ENCODE measurements at regions not wholly inside any gene's neighbourhood (a gene's known extent, or its start where the extent isn't known, plus 50 kb on each side); places are given as distances from the start of the nearest gene placed in this dataset.

GRCh38 chr18:73153271-73153670, 285.5 kb upstream of the NETO1 start:
- TF ChIP-seq JUND (IDR thresholded peaks at IDR 0.05) = no peak
- no peak for TF ChIP-seq CTCF (IDR thresholded peaks at IDR 0.05 in 2 of 3, conservative IDR thresholded peaks at IDR 0.05 in 1 of 3; ENCODE audit: borderline replicate concordance in 1 of 3, insufficient read depth in 1 of 3, low read depth in 2 of 3, low read length in 2 of 3)
- no peak for TF ChIP-seq POLR2A (IDR thresholded peaks at IDR 0.05; ENCODE audit: borderline replicate concordance, extremely low read depth, insufficient read depth, insufficient read length)
- no peak for TF ChIP-seq EZH2 (IDR thresholded peaks at IDR 0.05)
- TF ChIP-seq, protein P1, sequence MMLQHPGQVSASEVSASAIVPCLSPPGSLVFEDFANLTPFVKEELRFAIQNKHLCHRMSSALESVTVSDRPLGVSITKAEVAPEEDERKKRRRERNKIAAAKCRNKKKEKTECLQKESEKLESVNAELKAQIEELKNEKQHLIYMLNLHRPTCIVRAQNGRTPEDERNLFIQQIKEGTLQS (IDR thresholded peaks at IDR 0.05) = no peak
- no peak for TF ChIP-seq RAD21 (IDR thresholded peaks at IDR 0.05; ENCODE audit: low read depth)
- TF ChIP-seq, protein P2, sequence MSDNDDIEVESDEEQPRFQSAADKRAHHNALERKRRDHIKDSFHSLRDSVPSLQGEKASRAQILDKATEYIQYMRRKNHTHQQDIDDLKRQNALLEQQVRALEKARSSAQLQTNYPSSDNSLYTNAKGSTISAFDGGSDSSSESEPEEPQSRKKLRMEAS (IDR thresholded peaks at IDR 0.05) = no peak
- TF ChIP-seq SIN3A (IDR thresholded peaks at IDR 0.05; ENCODE audit: low read depth) = no peak
- no peak for TF ChIP-seq ELF1 (IDR thresholded peaks at IDR 0.05; ENCODE audit: borderline replicate concordance, low read depth)
- no peak for TF ChIP-seq REST (IDR thresholded peaks at IDR 0.05; ENCODE audit: low read depth)
- no peak for TF ChIP-seq EGR1 (IDR thresholded peaks at IDR 0.05; ENCODE audit: low read depth)
